Kidney (tissue), 13 donors: ENCODE measurements at regions not wholly inside any gene's neighbourhood (a gene's known extent, or its start where the extent isn't known, plus 50 kb on each side); places are given as distances from the start of the nearest gene placed in this dataset.

Experiments
- DNase-seq, 5 donors: peaks; one replicate each; pipeline ENCODE4 v3.0.0-alpha.2; 2013 to 2020
- FAIRE-seq: peaks from 2 replicates; lab custom pipeline; 2012; peaks lifted over from hg19 to GRCh38; lab: Jason Lieb, UNC
- H3K27ac ChIP-seq, 2 donors: one replicate each; pipeline ENCODE4 v1.7.0; 2013; ENCODE audit warnings: low read depth in 2 of 2, low read length in 2 of 2, inconsistent platforms in 1 of 2
- H3K27me3 ChIP-seq: one replicate; pipeline ENCODE4 v1.7.1; 2013; ENCODE audit warnings: low read length, inconsistent platforms; ENCODE audit not compliant: control insufficient read depth, insufficient read depth
- H3K36me3 ChIP-seq, 3 donors: one replicate each; pipeline versions ENCODE4 v1.7.0 to v1.7.1; 2013; ENCODE audit warnings: low read length in 3 of 3, control low read depth in 1 of 3, inconsistent platforms in 1 of 3; ENCODE audit not compliant: insufficient read depth in 3 of 3, control insufficient read depth in 2 of 3
- H3K4me1 ChIP-seq, 3 donors: one replicate each; pipeline versions ENCODE4 v1.7.0 to v1.7.1; 2013; ENCODE audit warnings: low read length in 3 of 3, inconsistent platforms in 1 of 3, low read depth in 1 of 3; ENCODE audit not compliant: control insufficient read depth in 2 of 3, insufficient read depth in 2 of 3
- H3K4me3 ChIP-seq, 3 donors: one replicate each; pipeline versions ENCODE4 v1.7.0 to v1.8.1; 2013; ENCODE audit warnings: low read length in 3 of 3, control low read depth in 1 of 3, inconsistent platforms in 1 of 3
- H3K9ac ChIP-seq, 3 donors: one replicate each; pipeline versions ENCODE4 v1.7.0 to v1.7.1; 2013; ENCODE audit warnings: low read length in 3 of 3, control low read depth in 1 of 3, inconsistent platforms in 1 of 3
- H3K9me3 ChIP-seq, 3 donors: one replicate each; pipeline versions ENCODE4 v1.7.0 to v1.7.1; 2013; ENCODE audit warnings: low read length in 3 of 3, control low read depth in 1 of 3, inconsistent platforms in 1 of 3; ENCODE audit not compliant: control insufficient read depth in 2 of 3, insufficient read depth in 1 of 3
- intact Hi-C: fragments of 100-400 bp; cut with DNase I; formaldehyde crosslinking; loops from one replicate; pipeline ENCODE4 v1.11.1; 2022
- TF ChIP-seq, protein P1 (sequence below): IDR thresholded peaks from 3 replicates; pipeline ENCODE4 v1.5.1; 2012; ENCODE audit warnings: mild to moderate bottlenecking, moderate library complexity, borderline replicate concordance; ENCODE audit not compliant: insufficient read depth; ENCODE audit errors: extremely low read depth
- donor health status: control.
- donor health status: control.
- donor health status: control.
- donor health status: control.
- donor health status: control.
- donor health status: DM: yes; HTN: yes; CAD: no.
- donor health status: Normal renal cell carcinoma (clear cell type).

DNA sequence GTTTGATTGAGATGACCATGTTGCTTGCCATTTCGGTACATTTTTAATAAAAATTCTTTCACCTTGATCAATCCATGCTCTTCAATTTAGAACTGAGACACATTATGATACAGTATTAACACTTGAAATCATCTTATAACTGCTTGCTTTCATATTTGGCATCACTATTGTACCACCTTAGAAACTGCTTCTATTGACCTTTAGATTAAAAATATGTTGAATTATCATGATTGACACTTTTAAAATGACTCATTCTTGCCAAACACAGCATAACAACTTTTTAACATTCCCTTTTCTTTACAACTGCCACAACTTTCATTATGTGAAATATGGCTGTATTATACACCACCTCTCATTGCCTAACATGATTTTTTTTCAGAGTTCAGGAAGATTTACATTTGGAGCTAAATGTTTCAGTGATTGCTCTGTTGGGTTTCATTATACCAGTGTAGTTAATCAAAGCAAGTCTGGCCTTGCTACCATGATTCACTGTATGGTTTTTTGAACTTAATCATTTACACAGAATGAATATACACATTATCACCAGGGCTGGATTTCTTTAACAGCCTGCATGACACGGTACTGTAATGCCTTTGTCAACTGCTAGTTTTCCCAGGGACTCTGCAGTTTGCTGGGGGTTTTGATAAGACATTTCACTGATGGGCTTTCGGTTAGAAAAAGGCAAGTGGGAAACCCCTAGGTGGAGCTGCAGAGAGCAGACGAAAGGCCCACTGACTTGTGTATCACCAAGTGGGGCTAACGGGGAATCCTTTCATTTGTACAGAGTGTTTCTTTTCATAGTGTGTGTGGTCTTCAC is 93.6 kb upstream of the TLE4 start:
- FAIRE-seq (no peak), DNase-seq (peak in 4 of 5 donors; percentile 35 to 60 (median 46))
- TF ChIP-seq, protein P1, sequence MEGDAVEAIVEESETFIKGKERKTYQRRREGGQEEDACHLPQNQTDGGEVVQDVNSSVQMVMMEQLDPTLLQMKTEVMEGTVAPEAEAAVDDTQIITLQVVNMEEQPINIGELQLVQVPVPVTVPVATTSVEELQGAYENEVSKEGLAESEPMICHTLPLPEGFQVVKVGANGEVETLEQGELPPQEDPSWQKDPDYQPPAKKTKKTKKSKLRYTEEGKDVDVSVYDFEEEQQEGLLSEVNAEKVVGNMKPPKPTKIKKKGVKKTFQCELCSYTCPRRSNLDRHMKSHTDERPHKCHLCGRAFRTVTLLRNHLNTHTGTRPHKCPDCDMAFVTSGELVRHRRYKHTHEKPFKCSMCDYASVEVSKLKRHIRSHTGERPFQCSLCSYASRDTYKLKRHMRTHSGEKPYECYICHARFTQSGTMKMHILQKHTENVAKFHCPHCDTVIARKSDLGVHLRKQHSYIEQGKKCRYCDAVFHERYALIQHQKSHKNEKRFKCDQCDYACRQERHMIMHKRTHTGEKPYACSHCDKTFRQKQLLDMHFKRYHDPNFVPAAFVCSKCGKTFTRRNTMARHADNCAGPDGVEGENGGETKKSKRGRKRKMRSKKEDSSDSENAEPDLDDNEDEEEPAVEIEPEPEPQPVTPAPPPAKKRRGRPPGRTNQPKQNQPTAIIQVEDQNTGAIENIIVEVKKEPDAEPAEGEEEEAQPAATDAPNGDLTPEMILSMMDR, result no peak
- Histone ChIP-seq H3K4me3 (no peak overlapping the region), H3K4me1 (no peaks in the 10 kb centered on the region), H3K9me3 (no peaks in the 10 kb centered on the region), H3K27ac (no peak overlapping the region), H3K27me3 (no peaks in the 10 kb centered on the region), H3K36me3 (no peaks in the 10 kb centered on the region), H3K9ac (no peak overlapping the region)
- intact Hi-C loops, result no loop called here

DNA sequence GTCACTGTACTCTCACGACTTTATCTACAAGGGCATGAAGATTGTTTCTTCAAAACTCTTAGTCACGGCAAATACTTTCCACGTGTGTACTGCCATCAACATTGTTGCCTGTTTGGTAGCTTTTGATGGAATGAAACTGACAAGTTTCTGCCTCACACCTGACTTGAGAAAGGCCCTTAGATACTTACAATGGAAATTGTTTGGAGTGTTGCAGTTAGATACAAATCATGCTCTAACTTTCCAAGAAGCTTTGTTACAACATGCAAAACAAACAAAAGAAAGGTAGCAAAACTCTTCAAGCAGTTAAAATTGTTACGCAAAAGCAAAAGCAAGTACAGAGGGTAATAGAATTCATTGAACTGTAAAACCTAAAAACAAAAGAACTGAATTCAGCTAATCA is 91.1 kb upstream of the TLE4 start:
- Histone ChIP-seq H3K4me1 (no peaks in the 10 kb centered on the region), H3K4me3 (no peak overlapping the region), H3K36me3 (no peaks in the 10 kb centered on the region), H3K9ac (no peak overlapping the region), H3K9me3 (no peaks in the 10 kb centered on the region), H3K27me3 (no peaks in the 10 kb centered on the region), H3K27ac (no peak overlapping the region)
- no peak for DNase-seq
- intact Hi-C loops, result no loop called here
- FAIRE-seq, result no peak
- TF ChIP-seq, protein P1, result no peak

DNA sequence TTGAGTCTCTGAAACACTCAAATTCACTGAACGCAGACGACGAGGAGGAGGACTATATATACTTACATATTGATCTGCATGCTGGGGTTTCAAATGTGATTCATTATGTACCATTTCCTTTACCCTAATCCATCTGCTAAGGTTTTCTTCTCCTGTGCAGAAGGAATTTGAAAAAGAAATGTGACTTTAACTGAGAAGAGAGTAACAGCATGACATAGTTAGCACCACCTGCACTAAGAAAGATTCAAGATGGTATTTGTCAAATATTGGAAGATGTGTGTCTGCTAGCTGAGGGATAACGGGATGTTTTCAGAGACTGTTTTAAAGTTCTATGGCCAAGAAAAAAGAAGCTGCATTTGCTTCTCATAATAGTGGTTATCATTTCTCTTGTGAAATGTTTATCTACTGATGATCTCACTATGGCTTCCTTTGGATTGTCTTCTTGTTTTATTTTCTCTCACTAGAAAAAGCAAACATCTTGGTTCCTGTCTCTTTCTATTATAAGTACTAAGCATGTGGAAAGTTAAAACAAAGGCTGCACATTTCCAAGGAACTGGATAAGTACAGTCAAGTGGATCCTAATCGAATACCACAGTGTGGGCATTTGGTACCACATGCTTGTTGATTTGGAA is 89.8 kb upstream of the TLE4 start:
- TF ChIP-seq, protein P1, result no peak
- intact Hi-C loops, result no loop called here
- Histone ChIP-seq H3K27me3 (no peaks in the 10 kb centered on the region), H3K36me3 (no peaks in the 10 kb centered on the region), H3K4me3 (no peak overlapping the region), H3K9me3 (no peaks in the 10 kb centered on the region), H3K4me1 (no peaks in the 10 kb centered on the region), H3K9ac (no peak overlapping the region), H3K27ac (no peak overlapping the region)
- FAIRE-seq, result no peak
- no peak for DNase-seq
